ENCODE measurements at regions not wholly inside any gene's neighbourhood (a gene's known extent, or its start where the extent isn't known, plus 50 kb on each side); places are given as distances from the start of the nearest gene placed in this dataset.

- Histone ChIP-seq H3K27ac (ENCODE audit: low read depth, low read length, poor library complexity, severe bottlenecking) (no peak overlapping the region), H3K9me3 (ENCODE audit: low read length) (no peaks in the 10 kb centered on the region), H3K4me3 (ENCODE audit: low read depth, low read length, poor library complexity, severe bottlenecking) (no peak overlapping the region), H3K4me1 (ENCODE audit: insufficient read depth, low read length, poor library complexity, severe bottlenecking) (no peaks in the 10 kb centered on the region), H3K36me3 (ENCODE audit: insufficient read depth, low read length) (no peaks in the 10 kb centered on the region), H3K79me2 (ENCODE audit: insufficient read depth, low read depth, low read length) (no peaks in the 10 kb centered on the region), H2AFZ (ENCODE audit: low read length) (no peak overlapping the region), H3K4me2 (ENCODE audit: low read length) (no peak overlapping the region), H3K9me2 (ENCODE audit: insufficient read depth, low read length) (no peaks in the 10 kb centered on the region), H4K20me1 (ENCODE audit: insufficient read depth, low read length) (no peaks in the 10 kb centered on the region)
- no peak for DNase-seq (ENCODE audit: low spot score)
- TF ChIP-seq, protein P1, sequence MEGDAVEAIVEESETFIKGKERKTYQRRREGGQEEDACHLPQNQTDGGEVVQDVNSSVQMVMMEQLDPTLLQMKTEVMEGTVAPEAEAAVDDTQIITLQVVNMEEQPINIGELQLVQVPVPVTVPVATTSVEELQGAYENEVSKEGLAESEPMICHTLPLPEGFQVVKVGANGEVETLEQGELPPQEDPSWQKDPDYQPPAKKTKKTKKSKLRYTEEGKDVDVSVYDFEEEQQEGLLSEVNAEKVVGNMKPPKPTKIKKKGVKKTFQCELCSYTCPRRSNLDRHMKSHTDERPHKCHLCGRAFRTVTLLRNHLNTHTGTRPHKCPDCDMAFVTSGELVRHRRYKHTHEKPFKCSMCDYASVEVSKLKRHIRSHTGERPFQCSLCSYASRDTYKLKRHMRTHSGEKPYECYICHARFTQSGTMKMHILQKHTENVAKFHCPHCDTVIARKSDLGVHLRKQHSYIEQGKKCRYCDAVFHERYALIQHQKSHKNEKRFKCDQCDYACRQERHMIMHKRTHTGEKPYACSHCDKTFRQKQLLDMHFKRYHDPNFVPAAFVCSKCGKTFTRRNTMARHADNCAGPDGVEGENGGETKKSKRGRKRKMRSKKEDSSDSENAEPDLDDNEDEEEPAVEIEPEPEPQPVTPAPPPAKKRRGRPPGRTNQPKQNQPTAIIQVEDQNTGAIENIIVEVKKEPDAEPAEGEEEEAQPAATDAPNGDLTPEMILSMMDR (conservative IDR thresholded peaks at IDR 0.05; ENCODE audit: low read length): no peak
- intact Hi-C loops (cut with micrococcal nuclease; ENCODE audit: unreplicated experiment): no loop called here
- no TSS peak for BruUV-seq (replicated peaks)
- ChIA-PET CTCF (ENCODE audit: unreplicated experiment) (no interaction called here), POLR2A (no interaction called here)
These were observed 50.5 kb upstream of the GRIN2A start for GRCh38 chr16:10232757-10233156.

- no peak overlapping the region for H3K27ac ChIP-seq (ENCODE audit: low read depth, low read length, poor library complexity, severe bottlenecking)
- no peaks in the 10 kb centered on the region for H3K4me1 ChIP-seq (ENCODE audit: insufficient read depth, low read length, poor library complexity, severe bottlenecking)
- CTCF ChIA-PET (ENCODE audit: unreplicated experiment): no interaction called here
- no peak for DNase-seq (ENCODE audit: low spot score)
- H3K4me2 ChIP-seq (ENCODE audit: low read length): no peak overlapping the region
- no peaks in the 10 kb centered on the region for H3K9me3 ChIP-seq (ENCODE audit: low read length)
- POLR2A ChIA-PET: interaction anchor here (0.9 kb wide), 1 partner anchor 485 kb away, joined by 8 read pairs; no protein-coding TSS in a partner anchor
- H3K4me3 ChIP-seq (ENCODE audit: low read depth, low read length, poor library complexity, severe bottlenecking): no peak overlapping the region
- H3K36me3 ChIP-seq (ENCODE audit: insufficient read depth, low read length): no peaks in the 10 kb centered on the region
- H3K9me2 ChIP-seq (ENCODE audit: insufficient read depth, low read length): no peaks in the 10 kb centered on the region
- H3K79me2 ChIP-seq (ENCODE audit: insufficient read depth, low read depth, low read length): no peaks in the 10 kb centered on the region
- TF ChIP-seq, protein P1 (conservative IDR thresholded peaks at IDR 0.05; ENCODE audit: low read length): no peak
- no peak for TF ChIP-seq EZH2phosphoT487 (IDR thresholded peaks at IDR 0.05; ENCODE audit: borderline replicate concordance, low read depth, low read length)
- intact Hi-C loops (cut with micrococcal nuclease; ENCODE audit: unreplicated experiment): no loop called here
- BruUV-seq (replicated peaks): no TSS peak
- no peak overlapping the region for H2AFZ ChIP-seq (ENCODE audit: low read length)
- no peaks in the 10 kb centered on the region for H4K20me1 ChIP-seq (ENCODE audit: insufficient read depth, low read length)
These were observed 57.4 kb upstream of the GRIN2A start for GRCh38 chr16:10239640-10240039.

DNA sequence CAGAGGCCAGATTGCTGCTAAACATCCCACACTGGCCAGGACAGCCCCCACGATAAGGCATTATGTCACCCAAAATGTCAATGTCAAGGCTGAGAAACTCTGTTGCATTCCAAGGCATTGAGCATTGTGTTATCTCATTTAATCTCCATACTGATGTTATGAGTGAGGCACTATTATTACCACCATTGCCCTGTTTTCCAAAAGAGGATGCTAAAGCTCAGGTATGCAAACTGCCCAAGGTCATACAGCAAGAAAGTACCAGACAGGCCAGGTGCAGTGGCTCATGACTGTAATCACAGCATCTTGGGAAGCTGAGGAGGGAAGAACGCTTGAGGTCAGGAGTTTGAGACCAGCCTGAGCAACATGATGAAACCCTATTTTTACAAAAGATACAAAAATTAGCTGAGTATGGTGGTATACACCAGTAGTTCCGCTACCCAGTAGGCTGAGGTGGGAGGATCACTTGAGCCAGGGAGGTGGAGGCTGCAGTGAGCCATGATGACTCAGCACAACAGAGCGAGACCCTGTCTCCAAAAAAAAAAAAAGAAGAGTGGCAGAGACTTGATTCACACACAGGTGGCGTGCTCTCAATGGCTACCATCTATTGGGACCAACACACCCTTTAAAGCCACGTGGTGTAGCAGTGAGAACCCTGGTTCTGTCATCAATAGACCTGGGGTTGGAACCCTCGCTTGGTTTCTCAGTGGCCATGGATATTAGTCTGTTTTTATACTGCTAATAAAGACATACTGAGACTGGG, 58.8 kb upstream of the GRIN2A start:
- BruUV-seq (replicated peaks): no TSS peak
- POLR2A ChIA-PET: no interaction called here
- no peak overlapping the region for H3K4me3 ChIP-seq (ENCODE audit: low read depth, low read length, poor library complexity, severe bottlenecking)
- no peak for DNase-seq (ENCODE audit: low spot score)
- no peaks in the 10 kb centered on the region for H4K20me1 ChIP-seq (ENCODE audit: insufficient read depth, low read length)
- no peaks in the 10 kb centered on the region for H3K79me2 ChIP-seq (ENCODE audit: insufficient read depth, low read depth, low read length)
- H3K4me2 ChIP-seq (ENCODE audit: low read length): no peak overlapping the region
- H3K36me3 ChIP-seq (ENCODE audit: insufficient read depth, low read length): no peaks in the 10 kb centered on the region
- no peaks in the 10 kb centered on the region for H3K4me1 ChIP-seq (ENCODE audit: insufficient read depth, low read length, poor library complexity, severe bottlenecking)
- H3K27ac ChIP-seq (ENCODE audit: low read depth, low read length, poor library complexity, severe bottlenecking): no peak overlapping the region
- TF ChIP-seq EZH2phosphoT487 (IDR thresholded peaks at IDR 0.05; ENCODE audit: borderline replicate concordance, low read depth, low read length): no peak
- TF ChIP-seq, protein P1 (conservative IDR thresholded peaks at IDR 0.05; ENCODE audit: low read length): no peak
- intact Hi-C loops (cut with micrococcal nuclease; ENCODE audit: unreplicated experiment): no loop called here
- H3K9me3 ChIP-seq (ENCODE audit: low read length): no peaks in the 10 kb centered on the region
- H2AFZ ChIP-seq (ENCODE audit: low read length): no peak overlapping the region
- CTCF ChIA-PET (ENCODE audit: unreplicated experiment): no interaction called here
- H3K9me2 ChIP-seq (ENCODE audit: insufficient read depth, low read length): no peaks in the 10 kb centered on the region

Measured in OCI-LY7 (cell line).